HG02970 (cell line): ENCODE measurements at regions not wholly inside any gene's neighbourhood (a gene's known extent, or its start where the extent isn't known, plus 50 kb on each side); places are given as distances from the start of the nearest gene placed in this dataset.

Experiments
- ATAC-seq: cut with Tn5 transposase; IDR thresholded peaks from one replicate; pipeline ENCODE4 v1.9.1; 2021; ENCODE audit warnings: mild to moderate bottlenecking, moderate library complexity, moderate number of reproducible peaks; ENCODE audit not compliant: unreplicated experiment, low FRiP score

GRCh38 chr10:131777921-131778320, 122.9 kb upstream of the PPP2R2D start:
- ATAC-seq: no peak

GRCh38 chr10:131778385-131778784, 122.4 kb upstream of the PPP2R2D start:
- ATAC-seq: no peak

- ATAC-seq: no peak
These were observed 122.0 kb upstream of the PPP2R2D start for GRCh38 chr10:131778842-131779241.

GRCh38 chr10:131779661-131780394, 121.0 kb upstream of the PPP2R2D start:
- ATAC-seq: no peak

- no peak for ATAC-seq
These were observed 119.7 kb upstream of the PPP2R2D start for GRCh38 chr10:131781076-131781475.

- no peak for ATAC-seq
These were observed 119.0 kb upstream of the PPP2R2D start for GRCh38 chr10:131781791-131782190.

GRCh38 chr10:131784363-131785120, 116.3 kb upstream of the PPP2R2D start:
- no peak for ATAC-seq

GRCh38 chr10:131785121-131785460, 115.7 kb upstream of the PPP2R2D start:
- no peak for ATAC-seq

- no peak for ATAC-seq
These were observed 113.8 kb upstream of the PPP2R2D start for GRCh38 chr10:131786756-131787605.

- ATAC-seq: no peak
These were observed 112.8 kb upstream of the PPP2R2D start for GRCh38 chr10:131787961-131788360.

- no peak for ATAC-seq
These were observed 112.4 kb upstream of the PPP2R2D start for GRCh38 chr10:131788386-131788785.

GRCh38 chr10:131789516-131789915, 111.3 kb upstream of the PPP2R2D start:
- ATAC-seq: no peak

GRCh38 chr10:131790021-131790420, 110.8 kb upstream of the PPP2R2D start:
- no peak for ATAC-seq

GRCh38 chr10:131792011-131792651, 108.7 kb upstream of the PPP2R2D start:
- no peak for ATAC-seq

- no peak for ATAC-seq
These were observed 108.0 kb upstream of the PPP2R2D start for GRCh38 chr10:131792809-131793208.

GRCh38 chr10:131795761-131796160, 105.0 kb upstream of the PPP2R2D start:
- no peak for ATAC-seq

- ATAC-seq: no peak
These were observed 103.2 kb upstream of the PPP2R2D start for GRCh38 chr10:131797626-131798025.

- ATAC-seq: no peak
These were observed 101.4 kb upstream of the PPP2R2D start for GRCh38 chr10:131799429-131799828.

GRCh38 chr10:131802156-131802915, 98.5 kb upstream of the PPP2R2D start:
- ATAC-seq: no peak

- no peak for ATAC-seq
These were observed 97.8 kb upstream of the PPP2R2D start for GRCh38 chr10:131802996-131803395.
